ENCODE measurements at regions not wholly inside any gene's neighbourhood (a gene's known extent, or its start where the extent isn't known, plus 50 kb on each side); places are given as distances from the start of the nearest gene placed in this dataset.

- TF ChIP-seq CTCF (IDR thresholded peaks at IDR 0.05) (no peak), POLR2AphosphoS5 (IDR thresholded peaks at IDR 0.05) (no peak), POLR2A (IDR thresholded peaks at IDR 0.05) (no peak), EP300 (IDR thresholded peaks at IDR 0.05) (no peak)
Observed at GRCh38 chr20:24411003-24411833, 58.2 kb upstream of the SYNDIG1 start.

Data from upper lobe of left lung (tissue), 4 donors.